ENCODE measurements at regions not wholly inside any gene's neighbourhood (a gene's known extent, or its start where the extent isn't known, plus 50 kb on each side); places are given as distances from the start of the nearest gene placed in this dataset.

DNA sequence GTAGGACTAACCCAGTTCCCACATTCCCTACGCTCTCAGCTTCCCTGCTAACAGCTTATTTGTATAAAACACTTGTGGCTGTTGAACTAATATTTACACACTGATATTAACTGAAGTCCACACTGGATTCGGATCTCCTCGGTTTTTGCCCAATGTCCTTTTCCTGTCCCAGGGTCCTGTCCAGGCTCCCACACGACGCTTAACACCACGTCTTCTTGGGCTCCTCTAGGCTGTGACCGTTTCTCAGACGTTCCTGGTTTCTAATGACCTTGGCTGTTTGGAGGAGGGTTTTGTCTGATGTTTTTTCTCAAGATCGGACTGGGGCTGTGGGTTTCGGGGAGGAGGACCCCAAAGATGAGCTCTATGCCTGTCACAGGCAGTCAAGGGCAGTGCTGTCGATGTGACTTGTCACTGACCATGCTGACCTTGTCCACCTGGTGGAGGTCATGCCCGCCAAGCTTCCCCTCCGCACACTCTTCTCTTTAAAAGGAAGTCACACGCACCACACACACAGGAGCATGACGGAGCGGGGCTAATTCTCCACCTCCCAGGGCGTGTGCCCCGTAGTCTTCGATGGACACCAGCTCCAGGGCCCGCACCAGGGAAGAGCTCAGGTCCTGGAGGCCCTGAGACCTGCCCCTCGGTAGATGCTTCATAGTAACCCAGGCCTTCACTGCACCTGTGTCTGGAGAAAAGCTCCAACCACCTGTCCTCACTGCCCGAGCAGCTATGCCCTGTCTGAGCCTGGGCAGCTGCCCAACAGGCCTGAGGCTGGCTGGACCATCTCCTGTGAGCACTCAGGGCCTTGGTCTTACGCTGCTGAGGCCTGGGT lies 72.0 kb downstream of the TTLL2 start (continued):
- TF ChIP-seq, protein P1, sequence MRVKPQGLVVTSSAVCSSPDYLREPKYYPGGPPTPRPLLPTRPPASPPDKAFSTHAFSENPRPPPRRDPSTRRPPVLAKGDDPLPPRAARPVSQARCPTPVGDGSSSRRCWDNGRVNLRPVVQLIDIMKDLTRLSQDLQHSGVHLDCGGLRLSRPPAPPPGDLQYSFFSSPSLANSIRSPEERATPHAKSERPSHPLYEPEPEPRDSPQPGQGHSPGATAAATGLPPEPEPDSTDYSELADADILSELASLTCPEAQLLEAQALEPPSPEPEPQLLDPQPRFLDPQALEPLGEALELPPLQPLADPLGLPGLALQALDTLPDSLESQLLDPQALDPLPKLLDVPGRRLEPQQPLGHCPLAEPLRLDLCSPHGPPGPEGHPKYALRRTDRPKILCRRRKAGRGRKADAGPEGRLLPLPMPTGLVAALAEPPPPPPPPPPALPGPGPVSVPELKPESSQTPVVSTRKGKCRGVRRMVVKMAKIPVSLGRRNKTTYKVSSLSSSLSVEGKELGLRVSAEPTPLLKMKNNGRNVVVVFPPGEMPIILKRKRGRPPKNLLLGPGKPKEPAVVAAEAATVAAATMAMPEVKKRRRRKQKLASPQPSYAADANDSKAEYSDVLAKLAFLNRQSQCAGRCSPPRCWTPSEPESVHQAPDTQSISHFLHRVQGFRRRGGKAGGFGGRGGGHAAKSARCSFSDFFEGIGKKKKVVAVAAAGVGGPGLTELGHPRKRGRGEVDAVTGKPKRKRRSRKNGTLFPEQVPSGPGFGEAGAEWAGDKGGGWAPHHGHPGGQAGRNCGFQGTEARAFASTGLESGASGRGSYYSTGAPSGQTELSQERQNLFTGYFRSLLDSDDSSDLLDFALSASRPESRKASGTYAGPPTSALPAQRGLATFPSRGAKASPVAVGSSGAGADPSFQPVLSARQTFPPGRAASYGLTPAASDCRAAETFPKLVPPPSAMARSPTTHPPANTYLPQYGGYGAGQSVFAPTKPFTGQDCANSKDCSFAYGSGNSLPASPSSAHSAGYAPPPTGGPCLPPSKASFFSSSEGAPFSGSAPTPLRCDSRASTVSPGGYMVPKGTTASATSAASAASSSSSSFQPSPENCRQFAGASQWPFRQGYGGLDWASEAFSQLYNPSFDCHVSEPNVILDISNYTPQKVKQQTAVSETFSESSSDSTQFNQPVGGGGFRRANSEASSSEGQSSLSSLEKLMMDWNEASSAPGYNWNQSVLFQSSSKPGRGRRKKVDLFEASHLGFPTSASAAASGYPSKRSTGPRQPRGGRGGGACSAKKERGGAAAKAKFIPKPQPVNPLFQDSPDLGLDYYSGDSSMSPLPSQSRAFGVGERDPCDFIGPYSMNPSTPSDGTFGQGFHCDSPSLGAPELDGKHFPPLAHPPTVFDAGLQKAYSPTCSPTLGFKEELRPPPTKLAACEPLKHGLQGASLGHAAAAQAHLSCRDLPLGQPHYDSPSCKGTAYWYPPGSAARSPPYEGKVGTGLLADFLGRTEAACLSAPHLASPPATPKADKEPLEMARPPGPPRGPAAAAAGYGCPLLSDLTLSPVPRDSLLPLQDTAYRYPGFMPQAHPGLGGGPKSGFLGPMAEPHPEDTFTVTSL (CRISPR knock-in tag; IDR thresholded peaks at IDR 0.05; ENCODE audit: borderline replicate concordance), result peak; percentile 86; the same call in 1 of the 2 replicates
- no peak for TF ChIP-seq ZNF660 (CRISPR knock-in tag; IDR thresholded peaks at IDR 0.05; ENCODE audit: borderline replicate concordance, low read depth)
- TF ChIP-seq ARNT2 (CRISPR knock-in tag; IDR thresholded peaks at IDR 0.05; ENCODE audit: low read depth), result no peak
- TF ChIP-seq, protein P2, sequence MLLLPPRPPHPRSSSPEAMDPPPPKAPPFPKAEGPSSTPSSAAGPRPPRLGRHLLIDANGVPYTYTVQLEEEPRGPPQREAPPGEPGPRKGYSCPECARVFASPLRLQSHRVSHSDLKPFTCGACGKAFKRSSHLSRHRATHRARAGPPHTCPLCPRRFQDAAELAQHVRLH (CRISPR knock-in tag; IDR thresholded peaks at IDR 0.05; ENCODE audit: borderline replicate concordance, low read depth), result no peak
- TF ChIP-seq, protein P3, sequence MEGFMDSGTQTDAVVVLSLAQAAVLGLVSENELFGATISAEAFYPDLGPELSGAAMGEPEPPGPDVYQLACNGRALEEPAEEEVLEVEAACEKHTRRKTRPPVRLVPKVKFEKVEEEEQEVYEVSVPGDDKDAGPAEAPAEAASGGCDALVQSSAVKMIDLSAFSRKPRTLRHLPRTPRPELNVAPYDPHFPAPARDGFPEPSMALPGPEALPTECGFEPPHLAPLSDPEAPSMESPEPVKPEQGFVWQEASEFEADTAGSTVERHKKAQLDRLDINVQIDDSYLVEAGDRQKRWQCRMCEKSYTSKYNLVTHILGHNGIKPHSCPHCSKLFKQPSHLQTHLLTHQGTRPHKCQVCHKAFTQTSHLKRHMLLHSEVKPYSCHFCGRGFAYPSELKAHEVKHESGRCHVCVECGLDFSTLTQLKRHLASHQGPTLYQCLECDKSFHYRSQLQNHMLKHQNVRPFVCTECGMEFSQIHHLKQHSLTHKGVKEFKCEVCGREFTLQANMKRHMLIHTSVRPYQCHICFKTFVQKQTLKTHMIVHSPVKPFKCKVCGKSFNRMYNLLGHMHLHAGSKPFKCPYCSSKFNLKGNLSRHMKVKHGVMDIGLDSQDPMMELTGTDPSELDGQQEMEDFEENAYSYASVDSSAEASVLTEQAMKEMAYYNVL (CRISPR knock-in tag; IDR thresholded peaks at IDR 0.05; ENCODE audit: borderline replicate concordance), result no peak
- no peak for TF ChIP-seq DNMT1 (CRISPR knock-in tag; IDR thresholded peaks at IDR 0.05)
- no peak; the same call in 1 of the 2 replicates for TF ChIP-seq SALL2 (CRISPR knock-in tag; IDR thresholded peaks at IDR 0.05)
- TF ChIP-seq, protein P4, sequence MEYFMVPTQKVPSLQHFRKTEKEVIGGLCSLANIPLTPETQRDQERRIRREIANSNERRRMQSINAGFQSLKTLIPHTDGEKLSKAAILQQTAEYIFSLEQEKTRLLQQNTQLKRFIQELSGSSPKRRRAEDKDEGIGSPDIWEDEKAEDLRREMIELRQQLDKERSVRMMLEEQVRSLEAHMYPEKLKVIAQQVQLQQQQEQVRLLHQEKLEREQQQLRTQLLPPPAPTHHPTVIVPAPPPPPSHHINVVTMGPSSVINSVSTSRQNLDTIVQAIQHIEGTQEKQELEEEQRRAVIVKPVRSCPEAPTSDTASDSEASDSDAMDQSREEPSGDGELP (IDR thresholded peaks at IDR 0.05; ENCODE audit: borderline replicate concordance, low read depth), result no peak; the same call in 1 of the 2 replicates
- no peak for TF ChIP-seq PRPF4 (IDR thresholded peaks at IDR 0.05; ENCODE audit: low read depth, low read length, poor library complexity, severe bottlenecking)
- TF ChIP-seq, protein P5, sequence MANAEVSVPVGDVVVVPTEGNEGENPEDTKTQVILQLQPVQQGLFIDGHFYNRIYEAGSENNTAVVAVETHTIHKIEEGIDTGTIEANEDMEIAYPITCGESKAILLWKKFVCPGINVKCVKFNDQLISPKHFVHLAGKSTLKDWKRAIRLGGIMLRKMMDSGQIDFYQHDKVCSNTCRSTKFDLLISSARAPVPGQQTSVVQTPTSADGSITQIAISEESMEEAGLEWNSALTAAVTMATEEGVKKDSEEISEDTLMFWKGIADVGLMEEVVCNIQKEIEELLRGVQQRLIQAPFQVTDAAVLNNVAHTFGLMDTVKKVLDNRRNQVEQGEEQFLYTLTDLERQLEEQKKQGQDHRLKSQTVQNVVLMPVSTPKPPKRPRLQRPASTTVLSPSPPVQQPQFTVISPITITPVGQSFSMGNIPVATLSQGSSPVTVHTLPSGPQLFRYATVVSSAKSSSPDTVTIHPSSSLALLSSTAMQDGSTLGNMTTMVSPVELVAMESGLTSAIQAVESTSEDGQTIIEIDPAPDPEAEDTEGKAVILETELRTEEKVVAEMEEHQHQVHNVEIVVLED (CRISPR knock-in tag; IDR thresholded peaks at IDR 0.05; ENCODE audit: borderline replicate concordance), result no peak
- no peak for TF ChIP-seq ZNF703 (CRISPR knock-in tag; IDR thresholded peaks at IDR 0.05; ENCODE audit: borderline replicate concordance)
- no peak for TF ChIP-seq NBN (conservative IDR thresholded peaks at IDR 0.05)
- TF ChIP-seq FOXC1 (CRISPR knock-in tag; IDR thresholded peaks at IDR 0.05; ENCODE audit: borderline replicate concordance), result no peak
- 0 out of 2 replicates have a peak, but pooled peaks have one; percentile 45 for TF ChIP-seq ZNF550 (CRISPR knock-in tag; IDR thresholded peaks at IDR 0.05; ENCODE audit: borderline replicate concordance)
- no peak for TF ChIP-seq JUN (CRISPR knock-in tag; IDR thresholded peaks at IDR 0.05)
- TF ChIP-seq NKX3-1 (CRISPR knock-in tag; IDR thresholded peaks at IDR 0.05), result no peak
